ENCODE measurements at regions not wholly inside any gene's neighbourhood (a gene's known extent, or its start where the extent isn't known, plus 50 kb on each side); places are given as distances from the start of the nearest gene placed in this dataset.

DNA sequence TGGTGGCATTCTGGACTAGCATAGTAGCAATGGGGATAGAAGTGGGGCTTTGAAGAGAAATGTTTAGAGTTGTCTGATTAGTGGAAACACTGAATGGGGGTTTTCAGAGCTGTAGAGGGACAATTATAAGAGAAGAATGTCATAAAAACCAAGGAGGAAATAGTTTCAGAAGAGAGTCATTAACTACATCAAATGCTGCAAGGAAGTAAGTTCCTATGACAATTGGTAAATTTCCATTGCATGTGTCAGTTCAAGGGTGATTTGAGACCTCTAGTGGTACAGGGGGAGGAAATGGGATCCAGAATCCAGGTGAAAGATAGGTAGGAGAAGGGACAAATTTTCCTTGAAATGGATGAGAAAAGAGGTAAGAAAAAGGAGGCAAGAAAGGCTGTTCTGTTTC lies 68.3 kb upstream of the TBC1D5 start:
- Histone ChIP-seq H3K4me2 (ENCODE audit: low read length) (no peak overlapping the region), H3K4ac (ENCODE audit: low read depth, low read length) (no peak overlapping the region), H4K8ac (ENCODE audit: low read depth, low read length) (no peak overlapping the region), H2BK120ac (ENCODE audit: low read depth, low read length) (peak overlapping the region; percentile 54), H3K18ac (ENCODE audit: low read length) (peak overlapping the region; percentile 14), H2BK15ac (replicated peaks; ENCODE audit: low read depth) (peak overlapping the region; percentile 89), H3K36me3 (ENCODE audit: control insufficient read depth, insufficient read depth, low read length) (no peaks in the 10 kb centered on the region), H3K79me1 (ENCODE audit: low read length) (no peaks in the 10 kb centered on the region), H4K5ac (ENCODE audit: low read length) (no peak overlapping the region), H3K56ac (ENCODE audit: low read length) (no peak overlapping the region), H3K4me3 (ENCODE audit: low read length) (no peak overlapping the region), H3K23ac (ENCODE audit: low read length) (no peak overlapping the region), H2BK5ac (ENCODE audit: low read length) (no peak overlapping the region), H3K27ac (ENCODE audit: low read depth, low read length) (no peak overlapping the region), H2AK5ac (ENCODE audit: low read length) (no peak overlapping the region), H3K27me3 (ENCODE audit: insufficient read depth, low read length, poor library complexity) (no peaks in the 10 kb centered on the region), H3K4me1 (ENCODE audit: control insufficient read depth, low read depth, low read length) (no peaks in the 10 kb centered on the region), H3K79me2 (ENCODE audit: control insufficient read depth, insufficient read depth, low read length) (no peaks in the 10 kb centered on the region), H3K9ac (ENCODE audit: low read length) (no peak overlapping the region)
- DNase-seq: peak; percentile 55

DNA sequence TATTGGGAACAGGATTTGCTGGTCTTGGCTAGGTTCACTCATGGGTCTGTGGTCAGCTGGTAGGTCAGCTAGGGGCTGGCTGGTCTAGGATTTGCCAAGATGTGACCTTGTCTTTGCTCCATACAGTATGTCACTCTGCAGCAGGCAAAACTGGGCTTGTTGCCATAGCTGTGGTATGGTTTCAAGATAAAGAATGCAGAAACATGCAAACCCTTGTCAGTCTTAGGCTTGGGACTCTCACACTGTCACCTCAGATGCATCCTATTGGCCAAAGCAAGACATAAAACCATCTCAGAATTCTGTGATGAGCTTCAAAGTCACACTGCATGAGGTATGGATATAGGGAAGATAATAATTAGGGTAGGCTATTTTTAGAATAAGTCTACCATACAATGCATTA lies 66.6 kb upstream of the TBC1D5 start:
- Histone ChIP-seq H3K56ac (ENCODE audit: low read length) (no peak overlapping the region), H3K27ac (ENCODE audit: low read depth, low read length) (no peak overlapping the region), H3K4me2 (ENCODE audit: low read length) (no peak overlapping the region), H3K36me3 (ENCODE audit: control insufficient read depth, insufficient read depth, low read length) (no peaks in the 10 kb centered on the region), H3K18ac (ENCODE audit: low read length) (no peak overlapping the region), H2AK5ac (ENCODE audit: low read length) (no peak overlapping the region), H3K4ac (ENCODE audit: low read depth, low read length) (no peak overlapping the region), H2BK15ac (replicated peaks; ENCODE audit: low read depth) (no peak overlapping the region), H3K23ac (ENCODE audit: low read length) (no peak overlapping the region), H3K9ac (ENCODE audit: low read length) (no peak overlapping the region), H3K4me3 (ENCODE audit: low read length) (no peak overlapping the region), H2BK120ac (ENCODE audit: low read depth, low read length) (no peak overlapping the region), H3K27me3 (ENCODE audit: insufficient read depth, low read length, poor library complexity) (no peaks in the 10 kb centered on the region), H4K5ac (ENCODE audit: low read length) (no peak overlapping the region), H2BK5ac (ENCODE audit: low read length) (no peak overlapping the region), H3K4me1 (ENCODE audit: control insufficient read depth, low read depth, low read length) (no peaks in the 10 kb centered on the region), H3K79me2 (ENCODE audit: control insufficient read depth, insufficient read depth, low read length) (no peaks in the 10 kb centered on the region), H3K79me1 (ENCODE audit: low read length) (no peaks in the 10 kb centered on the region), H4K8ac (ENCODE audit: low read depth, low read length) (no peak overlapping the region)
- no peak for DNase-seq

DNA sequence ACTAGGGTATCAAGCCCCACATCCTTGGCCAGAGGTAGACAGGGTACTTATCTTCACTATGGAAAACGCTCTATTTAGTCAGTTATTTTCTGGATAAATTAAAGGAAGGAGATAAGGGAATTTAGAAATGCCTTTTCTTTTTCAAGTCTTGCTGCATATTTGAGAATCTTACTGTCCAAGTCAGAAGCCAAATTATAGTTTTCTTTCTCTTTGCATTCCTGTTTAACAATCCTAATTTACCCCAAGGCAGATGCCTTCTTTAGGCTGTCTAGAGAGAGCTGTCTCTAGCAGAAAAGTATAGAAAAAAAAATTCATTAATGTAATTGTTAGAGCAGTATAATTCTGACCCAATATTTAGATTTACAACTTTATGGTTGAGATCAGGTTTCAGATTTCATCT lies 64.4 kb upstream of the TBC1D5 start:
- Histone ChIP-seq H2BK15ac (replicated peaks; ENCODE audit: low read depth) (no peak overlapping the region), H3K27ac (ENCODE audit: low read depth, low read length) (no peak overlapping the region), H2BK5ac (ENCODE audit: low read length) (no peak overlapping the region), H4K5ac (ENCODE audit: low read length) (no peak overlapping the region), H3K4me3 (ENCODE audit: low read length) (no peak overlapping the region), H2AK5ac (ENCODE audit: low read length) (no peak overlapping the region), H3K9ac (ENCODE audit: low read length) (no peak overlapping the region), H3K4me2 (ENCODE audit: low read length) (no peak overlapping the region), H3K36me3 (ENCODE audit: control insufficient read depth, insufficient read depth, low read length) (no peaks in the 10 kb centered on the region), H3K23ac (ENCODE audit: low read length) (no peak overlapping the region), H3K27me3 (ENCODE audit: insufficient read depth, low read length, poor library complexity) (no peaks in the 10 kb centered on the region), H2BK120ac (ENCODE audit: low read depth, low read length) (no peak overlapping the region), H3K79me1 (ENCODE audit: low read length) (no peaks in the 10 kb centered on the region), H3K56ac (ENCODE audit: low read length) (no peak overlapping the region), H3K4me1 (ENCODE audit: control insufficient read depth, low read depth, low read length) (no peaks in the 10 kb centered on the region), H3K4ac (ENCODE audit: low read depth, low read length) (no peak overlapping the region), H3K79me2 (ENCODE audit: control insufficient read depth, insufficient read depth, low read length) (no peaks in the 10 kb centered on the region), H3K18ac (ENCODE audit: low read length) (no peak overlapping the region), H4K8ac (ENCODE audit: low read depth, low read length) (no peak overlapping the region)
- no CpG with 5 or more reads among the region's 1 CpG for WGBS (ENCODE audit: extremely low coverage, insufficient coverage, low lambda C conversion rate)
- DNase-seq: no peak

DNA sequence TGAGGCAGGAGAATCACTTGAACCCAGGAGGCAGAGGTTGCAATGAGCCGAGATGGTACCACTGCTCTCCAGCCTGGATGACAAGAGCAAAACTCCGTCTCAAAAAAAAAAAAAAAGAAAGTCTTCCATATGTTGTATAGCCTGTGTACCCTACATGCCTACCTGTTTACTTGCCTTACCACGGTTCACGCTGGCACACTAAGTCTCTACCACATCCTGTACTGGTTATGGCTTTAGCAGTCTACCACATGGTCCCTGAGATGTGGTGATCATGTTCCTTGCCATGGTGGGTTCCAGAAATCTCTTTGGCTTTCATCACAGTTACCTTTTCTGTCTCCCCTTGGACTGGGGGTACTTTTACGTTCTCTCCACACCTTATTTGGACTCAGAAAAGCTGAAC lies 63.8 kb upstream of the TBC1D5 start:
- no peak overlapping the region for H3K23ac ChIP-seq (ENCODE audit: low read length)
- H2BK5ac ChIP-seq (ENCODE audit: low read length): no peak overlapping the region
- no peaks in the 10 kb centered on the region for H3K79me2 ChIP-seq (ENCODE audit: control insufficient read depth, insufficient read depth, low read length)
- no peak overlapping the region for H3K56ac ChIP-seq (ENCODE audit: low read length)
- H3K27ac ChIP-seq (ENCODE audit: low read depth, low read length): no peak overlapping the region
- H3K4me3 ChIP-seq (ENCODE audit: low read length): no peak overlapping the region
- no CpG with 5 or more reads among the region's 5 CpGs for whole genome bisulfite sequencing (ENCODE audit: extremely low coverage, insufficient coverage, low lambda C conversion rate)
- H3K4me2 ChIP-seq (ENCODE audit: low read length): no peak overlapping the region
- H3K79me1 ChIP-seq (ENCODE audit: low read length): no peaks in the 10 kb centered on the region
- H2BK120ac ChIP-seq (ENCODE audit: low read depth, low read length): no peak overlapping the region
- no peak for DNase-seq
- no peak overlapping the region for H3K4ac ChIP-seq (ENCODE audit: low read depth, low read length)
- H4K8ac ChIP-seq (ENCODE audit: low read depth, low read length): no peak overlapping the region
- no peak overlapping the region for H3K9ac ChIP-seq (ENCODE audit: low read length)
- H3K4me1 ChIP-seq (ENCODE audit: control insufficient read depth, low read depth, low read length): no peaks in the 10 kb centered on the region
- H3K27me3 ChIP-seq (ENCODE audit: insufficient read depth, low read length, poor library complexity): no peaks in the 10 kb centered on the region
- H2AK5ac ChIP-seq (ENCODE audit: low read length): no peak overlapping the region
- H3K36me3 ChIP-seq (ENCODE audit: control insufficient read depth, insufficient read depth, low read length): no peaks in the 10 kb centered on the region
- no peak overlapping the region for H3K18ac ChIP-seq (ENCODE audit: low read length)
- H4K5ac ChIP-seq (ENCODE audit: low read length): no peak overlapping the region
- no peak overlapping the region for H2BK15ac ChIP-seq (replicated peaks; ENCODE audit: low read depth)

DNA sequence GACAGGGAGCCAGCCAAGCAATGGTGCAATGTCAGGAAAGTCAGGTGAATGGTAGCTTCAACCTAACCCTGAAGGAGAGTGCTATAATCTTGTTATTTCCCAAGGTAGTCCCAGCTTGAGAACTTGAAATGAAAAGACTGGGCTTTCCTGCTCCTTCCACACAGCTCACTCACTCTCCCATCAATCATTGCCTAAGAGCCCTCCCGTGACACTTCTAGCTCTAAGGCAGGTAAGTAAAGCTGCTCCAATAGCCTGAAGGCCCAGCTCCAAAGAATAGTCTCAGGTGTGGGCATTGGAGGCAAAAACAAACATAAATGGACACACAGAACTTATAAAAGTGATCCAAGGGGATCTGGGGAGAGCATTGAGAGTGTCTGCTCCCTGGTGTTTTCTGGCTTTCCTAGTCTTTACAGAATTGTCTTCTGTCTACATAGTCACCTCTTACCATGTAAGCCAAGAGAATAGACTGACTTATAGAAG lies 63.1 kb upstream of the TBC1D5 start:
- Histone ChIP-seq H3K79me2 (ENCODE audit: control insufficient read depth, insufficient read depth, low read length) (no peaks in the 10 kb centered on the region), H3K23ac (ENCODE audit: low read length) (no peak overlapping the region), H3K79me1 (ENCODE audit: low read length) (no peaks in the 10 kb centered on the region), H3K56ac (ENCODE audit: low read length) (no peak overlapping the region), H3K36me3 (ENCODE audit: control insufficient read depth, insufficient read depth, low read length) (no peaks in the 10 kb centered on the region), H3K4me2 (ENCODE audit: low read length) (no peak overlapping the region), H3K9ac (ENCODE audit: low read length) (no peak overlapping the region), H3K27ac (ENCODE audit: low read depth, low read length) (no peak overlapping the region), H3K27me3 (ENCODE audit: insufficient read depth, low read length, poor library complexity) (no peaks in the 10 kb centered on the region), H4K5ac (ENCODE audit: low read length) (no peak overlapping the region), H3K4me1 (ENCODE audit: control insufficient read depth, low read depth, low read length) (no peaks in the 10 kb centered on the region), H3K4ac (ENCODE audit: low read depth, low read length) (no peak overlapping the region), H2BK15ac (replicated peaks; ENCODE audit: low read depth) (no peak overlapping the region), H4K8ac (ENCODE audit: low read depth, low read length) (no peak overlapping the region), H3K4me3 (ENCODE audit: low read length) (no peak overlapping the region), H2BK120ac (ENCODE audit: low read depth, low read length) (no peak overlapping the region), H2AK5ac (ENCODE audit: low read length) (no peak overlapping the region), H2BK5ac (ENCODE audit: low read length) (no peak overlapping the region), H3K18ac (ENCODE audit: low read length) (no peak overlapping the region)
- WGBS (ENCODE audit: extremely low coverage, insufficient coverage, low lambda C conversion rate): no CpG with 5 or more reads among the region's 1 CpG
- no peak for DNase-seq

DNA sequence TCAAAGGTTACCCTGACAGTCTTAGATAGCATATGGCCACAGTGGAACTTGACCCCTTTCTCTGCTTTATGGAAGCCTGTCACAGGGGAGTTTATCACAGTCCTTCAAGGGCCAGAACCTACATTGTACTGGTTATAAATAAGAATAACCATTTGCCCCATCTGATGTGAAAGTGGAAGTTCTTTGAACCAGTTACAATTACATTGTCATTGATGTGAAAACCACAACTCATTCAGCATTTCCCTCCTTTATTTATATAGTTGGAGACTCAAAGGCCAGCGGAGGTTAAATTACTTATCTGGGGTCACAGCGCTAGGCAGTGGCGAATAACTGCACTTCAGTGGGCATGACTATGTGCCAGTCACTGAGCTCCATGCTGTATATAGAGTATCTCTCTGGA lies 60.5 kb upstream of the TBC1D5 start:
- H4K5ac ChIP-seq (ENCODE audit: low read length): no peak overlapping the region
- H3K56ac ChIP-seq (ENCODE audit: low read length): no peak overlapping the region
- no peak overlapping the region for H3K4me2 ChIP-seq (ENCODE audit: low read length)

More for the DNA sequence above, 60.5 kb upstream of the TBC1D5 start:
- Histone ChIP-seq H4K8ac (ENCODE audit: low read depth, low read length) (no peak overlapping the region), H2AK5ac (ENCODE audit: low read length) (no peak overlapping the region), H3K27me3 (ENCODE audit: insufficient read depth, low read length, poor library complexity) (no peaks in the 10 kb centered on the region), H3K9ac (ENCODE audit: low read length) (no peak overlapping the region), H2BK120ac (ENCODE audit: low read depth, low read length) (no peak overlapping the region), H3K36me3 (ENCODE audit: control insufficient read depth, insufficient read depth, low read length) (no peaks in the 10 kb centered on the region), H2BK5ac (ENCODE audit: low read length) (no peak overlapping the region), H3K79me2 (ENCODE audit: control insufficient read depth, insufficient read depth, low read length) (no peaks in the 10 kb centered on the region), H3K27ac (ENCODE audit: low read depth, low read length) (no peak overlapping the region), H3K79me1 (ENCODE audit: low read length) (no peaks in the 10 kb centered on the region), H3K4me1 (ENCODE audit: control insufficient read depth, low read depth, low read length) (no peaks in the 10 kb centered on the region), H2BK15ac (replicated peaks; ENCODE audit: low read depth) (no peak overlapping the region), H3K23ac (ENCODE audit: low read length) (no peak overlapping the region), H3K4me3 (ENCODE audit: low read length) (no peak overlapping the region), H3K4ac (ENCODE audit: low read depth, low read length) (no peak overlapping the region), H3K18ac (ENCODE audit: low read length) (no peak overlapping the region)
- no peak for DNase-seq
- no CpG with 5 or more reads among the region's 3 CpGs for WGBS (ENCODE audit: extremely low coverage, insufficient coverage, low lambda C conversion rate)
